AG04449 (cell line): ENCODE measurements at regions not wholly inside any gene's neighbourhood (a gene's known extent, or its start where the extent isn't known, plus 50 kb on each side); places are given as distances from the start of the nearest gene placed in this dataset.

Experiments used
- CTCF ChIA-PET: fragments of 350-600 bp; formaldehyde crosslinking; extraction: SDS; loops from one replicate; lab custom pipeline; 2021; ENCODE audit warnings: antibody characterized with exemption; lab: Yijun Ruan, JAX
- POLR2A ChIA-PET: fragments of 400-600, 350-600 bp; formaldehyde crosslinking; extraction: SDS; loops from one replicate; lab custom pipeline; 2020; ENCODE audit warnings: antibody characterized with exemption, inconsistent platforms; lab: Yijun Ruan, JAX
- DNase-seq: peaks from one replicate; pipeline ENCODE4 v3.0.0-alpha.2; 2010; ENCODE audit warnings: low read depth, low spot score
- H3K4me3 ChIP-seq: 2 replicates; pipeline ENCODE4 v1.5.1; 2011; ENCODE audit warnings: low read depth, mild to moderate bottlenecking, control low read depth, low read length
- CTCF ChIP-seq: IDR thresholded peaks from one replicate; pipeline ENCODE4 v1.5.1; 2011; ENCODE audit warnings: mild to moderate bottlenecking, moderate library complexity, low read length, control low read depth, inconsistent platforms; ENCODE audit not compliant: insufficient read depth; ENCODE audit errors: missing control alignments

DNA sequence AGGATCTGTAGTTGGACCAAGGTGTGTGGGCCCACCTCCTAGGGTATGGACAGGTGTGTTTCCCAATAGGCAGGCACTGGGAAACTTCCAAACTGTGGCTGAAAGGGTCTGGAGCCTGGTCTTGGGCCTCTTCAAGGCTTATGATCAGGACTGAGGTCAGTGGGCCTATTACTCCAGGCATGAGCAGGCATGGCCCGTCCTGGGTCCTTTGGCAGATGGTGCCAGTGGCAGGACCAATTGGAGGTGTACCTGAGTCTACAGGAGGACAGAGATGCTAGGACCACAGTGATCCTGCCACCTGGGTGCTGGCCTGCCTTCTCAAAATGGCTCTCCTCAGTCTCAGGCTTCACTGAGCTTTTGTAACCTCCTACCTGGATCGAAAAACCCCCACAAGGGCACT, 95.4 kb downstream of the RAB18 start:
- ChIA-PET CTCF (no interaction called here), POLR2A (no interaction called here)
- no peak overlapping the region for H3K4me3 ChIP-seq
- DNase-seq = no peak
- no peak for TF ChIP-seq CTCF

DNA sequence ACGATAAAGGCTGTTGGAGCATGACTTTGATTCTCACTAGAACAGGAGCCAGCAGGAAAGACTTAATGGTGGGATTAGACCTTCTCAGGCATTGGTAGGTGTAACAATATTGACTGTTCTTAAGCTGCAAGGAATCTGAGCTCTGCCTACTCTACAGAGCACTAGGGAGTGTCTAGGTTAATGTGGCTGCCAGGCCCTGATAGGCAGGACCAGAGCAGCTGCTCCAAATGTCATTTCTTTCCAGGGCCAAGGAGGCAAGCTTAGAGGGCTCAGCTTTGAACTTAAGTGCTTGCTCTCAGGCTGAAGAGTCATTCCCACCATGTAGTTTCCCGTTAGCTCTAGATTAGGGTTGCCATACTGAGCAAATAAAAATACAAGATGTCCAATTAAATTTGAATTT, 96.8 kb downstream of the RAB18 start:
- no peak for TF ChIP-seq CTCF
- ChIA-PET CTCF (interaction anchor here (0.6 to 1.0 kb wide), 3 partner anchors 8 to 18 kb away, joined by 3 read pairs; no protein-coding TSS in a partner anchor), POLR2A (no interaction called here)
- no peak for DNase-seq
- no peak overlapping the region for H3K4me3 ChIP-seq

GRCh38 chr10:27601503-27601902, 97.4 kb downstream of the RAB18 start:
- POLR2A ChIA-PET = no interaction called here
- DNase-seq = no peak
- H3K4me3 ChIP-seq = no peak overlapping the region
- CTCF ChIA-PET = interaction anchor here (0.6 to 1.0 kb wide), 3 partner anchors 9 to 17 kb away, joined by 3 read pairs; no protein-coding TSS in a partner anchor
- no peak for TF ChIP-seq CTCF

- TF ChIP-seq CTCF = no peak
- ChIA-PET POLR2A (no interaction called here), CTCF (interaction anchor here (1.0 kb wide), 1 partner anchor 10 kb away, joined by 3 read pairs; no protein-coding TSS in a partner anchor)
- no peak overlapping the region for H3K4me3 ChIP-seq
- no peak for DNase-seq
Measured at GRCh38 chr10:27601946-27602538, 97.9 kb downstream of the RAB18 start.

DNA sequence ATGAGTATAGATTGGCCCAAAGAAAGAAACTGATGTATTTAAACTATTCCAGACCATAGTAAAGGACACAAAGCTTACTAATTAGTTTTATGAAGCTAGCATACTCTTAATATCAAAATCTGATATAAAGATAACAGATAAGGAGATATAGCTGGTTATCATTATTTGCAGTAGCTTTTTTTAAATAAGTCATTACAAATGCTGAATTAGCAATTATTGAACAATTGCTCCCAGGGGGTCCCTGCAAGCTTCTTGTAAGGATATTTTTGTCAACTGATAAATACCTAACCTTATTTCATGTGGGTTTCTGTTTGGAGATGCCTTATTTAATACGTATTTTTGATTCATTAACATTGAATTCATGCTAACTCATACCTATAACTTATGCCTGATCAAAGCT, 99.0 kb downstream of the RAB18 start:
- no peak for DNase-seq
- POLR2A ChIA-PET = no interaction called here
- CTCF ChIA-PET = interaction anchor here (1.1 kb wide), 1 partner anchor 44 kb away, joined by 3 read pairs; no protein-coding TSS in a partner anchor
- H3K4me3 ChIP-seq = no peak overlapping the region
- no peak for TF ChIP-seq CTCF

GRCh38 chr10:27605318-27605717, 101.2 kb downstream of the RAB18 start:
- no peak for TF ChIP-seq CTCF
- H3K4me3 ChIP-seq = no peak overlapping the region
- POLR2A ChIA-PET = no interaction called here
- no peak for DNase-seq
- CTCF ChIA-PET = no interaction called here
